ENCODE measurements at regions not wholly inside any gene's neighbourhood (a gene's known extent, or its start where the extent isn't known, plus 50 kb on each side); places are given as distances from the start of the nearest gene placed in this dataset.

GRCh38 chr9:91042541-91042940, 240.9 kb downstream of the SYK start:
- TF ChIP-seq CTCF (conservative IDR thresholded peaks at IDR 0.05; ENCODE audit: low read depth, low read length) (no peak), EZH2 (IDR thresholded peaks at IDR 0.05; ENCODE audit: borderline replicate concordance, low read depth, low read length, poor library complexity, severe bottlenecking) (no peak)
